Epithelial cell of prostate (primary cell): ENCODE measurements at regions not wholly inside any gene's neighbourhood (a gene's known extent, or its start where the extent isn't known, plus 50 kb on each side); places are given as distances from the start of the nearest gene placed in this dataset.
A peak's percentile ranks its signal among the peaks of the same experiment; 100 is the strongest.

Experiments
- DNase-seq: peaks from one replicate; pipeline ENCODE4 v3.0.0-alpha.2; 2011; ENCODE audit warnings: low read depth, low spot score
- H3K27ac ChIP-seq: fragments of 450-650 bp; 2 replicates; pipeline ENCODE4 v1.5.1; 2017; ENCODE audit warnings: mild to moderate bottlenecking

DNA sequence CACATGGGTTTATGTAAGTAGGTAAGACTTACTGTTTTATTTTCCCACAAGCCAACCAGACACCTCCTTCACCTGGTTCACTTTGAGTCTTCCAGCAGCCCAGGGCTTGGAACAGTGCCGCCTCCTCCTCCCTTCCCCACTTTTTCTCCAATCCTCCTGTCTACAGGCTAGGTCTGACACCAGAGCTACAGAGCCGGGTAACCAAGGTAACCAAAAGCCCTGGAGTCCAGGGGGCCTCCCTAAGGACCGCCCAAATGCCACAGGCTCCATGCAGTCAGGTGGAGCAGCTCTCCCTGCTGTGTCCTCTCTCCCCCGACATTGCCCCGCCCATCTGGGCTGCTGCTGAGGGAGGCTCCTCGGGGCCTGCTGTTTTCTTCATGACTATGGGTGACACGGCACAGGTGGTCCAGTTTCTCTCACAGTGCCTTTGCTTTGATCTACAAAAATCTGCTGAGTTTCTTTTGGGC is 138.0 kb upstream of the EFNA5 start:
- no peak overlapping the region for H3K27ac ChIP-seq
- no peak for DNase-seq

DNA sequence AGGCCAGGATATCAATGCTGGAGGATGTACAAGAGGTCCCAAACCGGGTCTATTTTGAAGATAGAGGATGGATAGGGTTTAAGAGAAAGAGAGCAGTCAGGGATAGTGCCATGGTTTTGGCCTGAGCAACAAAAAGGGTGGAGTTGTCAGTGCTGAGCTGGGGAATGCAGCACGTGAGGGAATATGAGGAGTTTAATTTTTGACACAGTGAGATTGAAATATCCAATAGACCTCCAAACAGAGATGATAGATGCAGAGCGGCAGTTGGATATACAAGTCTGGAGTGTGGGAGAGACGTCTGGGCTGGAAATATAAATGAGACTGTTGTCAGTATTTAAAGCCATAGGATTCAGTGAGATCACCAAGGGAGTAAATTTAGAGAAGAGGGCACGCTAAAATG is 136.7 kb upstream of the EFNA5 start:
- no peak overlapping the region for H3K27ac ChIP-seq
- DNase-seq, result no peak

DNA sequence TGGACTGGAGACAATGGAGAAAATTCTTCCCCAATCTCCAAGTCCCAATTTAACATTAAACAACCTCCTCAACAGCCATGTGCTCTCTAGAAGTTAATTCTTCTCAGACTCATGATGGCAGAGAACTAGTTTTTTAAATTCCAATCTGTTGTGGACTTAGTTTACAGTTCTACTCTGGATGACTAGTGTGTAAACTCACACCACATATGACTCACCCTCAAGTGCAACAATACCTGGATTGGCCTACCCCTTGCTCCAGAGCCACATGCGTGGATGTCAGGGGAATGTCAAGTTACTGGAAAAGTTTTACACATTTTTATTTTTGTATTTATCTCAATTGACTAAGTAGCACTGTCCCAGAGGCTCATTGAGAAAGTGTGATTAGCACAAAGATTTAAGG is 136.0 kb upstream of the EFNA5 start:
- DNase-seq, result peak; percentile 75
- no peak overlapping the region for H3K27ac ChIP-seq

DNA sequence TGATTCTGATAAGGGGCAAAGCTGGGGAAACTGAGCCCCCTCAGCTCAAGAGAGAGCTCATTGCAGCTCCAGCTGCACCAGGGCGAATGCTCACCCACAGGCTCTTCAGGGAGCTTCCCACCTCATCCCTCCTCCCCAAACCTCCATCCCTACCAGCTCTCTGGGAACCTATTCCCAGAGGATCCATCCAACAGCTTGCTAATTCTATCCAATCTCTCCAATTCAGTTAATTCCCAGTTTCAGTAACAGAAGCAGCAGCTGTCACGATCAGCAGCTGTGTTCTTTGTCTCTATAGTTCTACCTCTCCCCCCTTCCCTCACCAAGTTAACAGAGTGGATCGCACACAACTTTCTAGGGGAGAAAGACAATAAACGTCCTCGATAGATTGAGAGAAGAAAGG is 135.5 kb upstream of the EFNA5 start:
- no peak for DNase-seq
- H3K27ac ChIP-seq, result no peak overlapping the region

DNA sequence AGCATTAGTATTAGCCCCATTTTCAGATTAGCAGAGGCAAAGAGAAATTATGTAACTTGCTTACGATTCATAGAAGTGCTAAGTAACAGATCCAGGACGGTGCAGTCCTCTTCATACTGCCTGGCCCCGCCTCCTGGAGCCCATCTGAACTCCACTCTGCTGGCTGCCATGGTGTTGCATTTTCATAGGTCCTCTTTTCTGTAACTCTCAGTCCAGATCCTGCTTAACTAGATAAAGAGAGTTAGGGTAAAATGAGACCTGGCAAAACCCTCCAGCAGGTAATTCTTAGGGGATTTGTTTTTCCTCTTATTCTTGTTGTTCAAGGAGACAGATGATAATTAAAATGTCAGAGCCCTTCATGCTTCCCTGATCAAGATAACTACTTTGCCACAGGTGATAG is 135.1 kb upstream of the EFNA5 start:
- no peak overlapping the region for H3K27ac ChIP-seq
- no peak for DNase-seq

DNA sequence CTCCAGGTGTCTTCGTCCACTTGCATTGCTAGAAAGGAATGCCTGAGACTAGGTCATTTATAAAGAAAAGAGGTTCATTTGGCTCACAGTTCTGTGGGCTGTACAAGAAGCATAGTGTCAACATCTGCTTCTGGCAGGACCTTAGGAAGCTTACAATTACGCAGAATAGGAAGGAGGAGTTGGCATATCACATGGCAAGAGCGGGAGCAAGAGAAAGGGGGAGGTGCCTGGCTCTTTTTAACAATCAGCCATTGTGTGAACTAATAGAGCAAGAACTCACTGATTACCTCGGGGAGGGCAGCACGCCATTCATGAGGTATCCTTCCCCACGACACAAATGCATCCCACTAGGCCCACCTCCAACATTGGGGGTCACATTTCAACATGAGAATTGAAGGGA is 134.4 kb upstream of the EFNA5 start:
- no peak for DNase-seq
- no peak overlapping the region for H3K27ac ChIP-seq

DNA sequence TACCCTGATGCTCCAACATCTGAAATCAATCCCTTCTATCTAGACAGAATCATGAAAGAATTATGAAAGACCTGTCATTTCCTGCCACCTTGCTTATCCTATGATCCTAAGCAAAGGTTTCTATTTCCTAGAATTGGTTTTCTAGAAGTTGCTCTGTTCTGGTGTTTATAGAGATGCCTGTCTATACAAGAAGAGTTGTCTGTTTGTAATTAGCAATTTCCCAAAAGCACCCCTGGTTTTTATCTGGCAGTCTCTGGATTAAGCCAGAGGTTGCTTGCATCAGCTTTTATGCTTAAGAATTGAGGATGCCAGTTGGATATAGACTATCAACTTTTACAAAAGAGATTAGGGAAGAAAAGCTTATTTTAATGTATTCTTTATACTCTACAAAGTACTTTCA is 133.0 kb upstream of the EFNA5 start:
- no peak for DNase-seq
- no peak overlapping the region for H3K27ac ChIP-seq

DNA sequence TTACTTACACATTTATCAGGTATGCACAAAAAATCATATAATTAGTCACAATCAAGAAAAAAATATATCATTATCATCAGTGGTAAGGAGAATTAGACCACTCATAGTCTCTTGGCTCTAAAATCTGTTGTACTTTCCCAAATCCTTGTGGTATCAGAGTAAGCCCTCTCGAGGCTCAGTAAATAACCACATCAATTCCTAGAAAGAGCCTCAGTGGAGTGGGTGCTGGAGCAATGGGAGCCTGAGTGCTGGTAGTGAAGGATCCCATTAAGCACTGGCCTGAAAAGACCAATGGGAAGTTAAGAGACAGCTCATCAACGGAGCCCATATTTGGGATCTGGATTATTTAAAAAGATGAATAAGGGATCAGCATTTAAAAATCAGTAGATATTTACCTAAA is 130.3 kb upstream of the EFNA5 start:
- no peak overlapping the region for H3K27ac ChIP-seq
- DNase-seq, result no peak

DNA sequence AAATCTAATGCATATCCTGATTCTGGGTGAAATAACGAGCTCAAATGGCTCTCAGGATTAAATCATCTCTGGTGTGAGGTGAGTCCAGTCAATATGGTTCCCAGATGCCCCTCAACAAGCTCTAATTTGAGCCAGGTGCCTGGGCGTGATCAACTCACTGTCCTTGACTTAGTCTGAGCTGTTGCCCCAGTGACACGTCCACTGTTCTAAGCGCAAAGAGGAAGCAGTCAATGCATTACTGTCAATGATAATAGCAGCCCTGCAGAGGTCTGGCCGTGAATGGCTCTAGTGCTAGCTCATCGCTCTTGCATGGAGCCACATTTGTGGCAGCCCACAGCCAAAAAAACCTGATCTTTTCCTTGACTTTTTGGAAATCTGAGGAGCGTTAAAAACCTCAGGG is 128.6 kb upstream of the EFNA5 start:
- DNase-seq, result no peak
- no peak overlapping the region for H3K27ac ChIP-seq

DNA sequence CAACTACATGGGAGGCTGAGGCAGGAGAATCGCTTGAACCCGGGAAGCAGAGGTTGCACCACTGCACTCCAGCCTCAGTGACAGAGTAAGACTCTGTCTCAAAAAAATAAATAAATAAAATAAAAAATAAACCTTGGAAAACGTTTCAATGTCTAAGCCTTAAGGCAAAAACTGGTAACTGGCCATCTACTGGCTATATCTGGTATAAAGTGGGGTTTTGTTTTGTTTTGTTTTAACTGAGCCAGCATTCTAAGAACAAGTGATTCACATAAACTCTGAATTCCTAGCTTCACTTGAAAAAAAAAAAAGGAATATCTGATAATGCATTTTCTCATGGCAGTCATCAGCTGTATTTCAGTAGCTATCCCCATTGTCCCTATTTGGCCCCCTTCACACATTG is 126.1 kb upstream of the EFNA5 start:
- H3K27ac ChIP-seq, result no peak overlapping the region
- DNase-seq, result no peak

DNA sequence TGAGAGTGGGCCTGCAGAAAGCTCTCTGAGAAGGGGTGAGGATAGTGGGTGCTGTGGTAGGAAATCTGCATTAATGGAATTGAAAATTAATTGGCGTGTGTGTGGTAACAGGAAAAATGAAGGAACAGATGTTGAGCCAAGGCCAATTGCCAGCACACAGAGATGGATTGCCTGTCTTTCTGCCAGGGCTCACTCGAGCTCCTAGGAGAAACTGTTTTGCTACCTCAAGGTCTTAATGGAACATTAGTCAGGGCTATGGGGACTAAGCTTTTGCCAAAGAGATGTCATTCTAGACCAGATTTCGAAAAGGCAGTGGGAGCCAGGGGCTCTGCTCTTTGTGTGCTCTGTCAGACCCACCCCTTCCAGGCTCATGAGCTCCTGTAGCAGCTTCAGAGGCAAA is 124.0 kb upstream of the EFNA5 start:
- H3K27ac ChIP-seq, result no peak overlapping the region

DNA sequence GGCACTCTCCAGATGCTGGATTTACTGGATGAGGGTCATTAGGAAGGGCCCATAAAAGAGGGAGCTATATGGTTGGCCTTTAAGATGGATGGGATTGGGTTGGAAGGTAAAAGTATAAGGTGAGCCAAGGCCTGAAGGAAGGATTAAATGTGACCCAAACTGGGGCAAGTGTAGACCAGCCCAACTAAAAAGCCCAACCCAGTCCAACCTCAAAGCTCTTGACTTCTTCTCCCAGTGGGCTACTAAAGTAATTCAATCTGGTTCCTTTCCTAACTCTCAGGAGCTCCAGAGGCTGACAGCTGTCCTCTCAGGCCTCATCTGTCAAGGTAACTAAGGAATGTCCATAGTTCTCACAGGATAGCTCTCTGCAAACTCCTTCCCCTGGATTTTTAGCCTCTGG is 122.2 kb upstream of the EFNA5 start:
- no peak for DNase-seq

More for the DNA sequence above, 124.0 kb upstream of the EFNA5 start:
- no peak for DNase-seq

DNA sequence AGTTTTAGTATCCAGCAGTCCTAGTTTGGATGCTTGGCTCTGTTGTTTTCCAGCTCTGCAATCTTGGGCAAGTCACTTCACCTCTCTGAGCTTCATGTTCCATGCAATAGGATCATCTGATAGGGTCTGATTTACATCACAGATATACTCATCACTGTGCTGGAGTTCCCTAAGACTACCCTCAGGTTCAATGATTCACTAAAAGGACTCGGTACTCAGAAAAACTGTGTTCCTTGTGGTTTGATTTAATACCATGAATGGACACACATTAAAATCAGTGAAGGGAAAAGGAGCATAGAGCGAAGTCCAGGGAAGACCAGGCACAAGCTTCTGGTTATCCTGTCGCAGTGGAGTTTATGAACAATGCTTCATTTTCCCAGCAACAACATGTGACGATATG is 119.9 kb upstream of the EFNA5 start:
- H3K27ac ChIP-seq, result no peak overlapping the region
- no peak for DNase-seq

More for the DNA sequence above, 122.2 kb upstream of the EFNA5 start:
- no peak overlapping the region for H3K27ac ChIP-seq

DNA sequence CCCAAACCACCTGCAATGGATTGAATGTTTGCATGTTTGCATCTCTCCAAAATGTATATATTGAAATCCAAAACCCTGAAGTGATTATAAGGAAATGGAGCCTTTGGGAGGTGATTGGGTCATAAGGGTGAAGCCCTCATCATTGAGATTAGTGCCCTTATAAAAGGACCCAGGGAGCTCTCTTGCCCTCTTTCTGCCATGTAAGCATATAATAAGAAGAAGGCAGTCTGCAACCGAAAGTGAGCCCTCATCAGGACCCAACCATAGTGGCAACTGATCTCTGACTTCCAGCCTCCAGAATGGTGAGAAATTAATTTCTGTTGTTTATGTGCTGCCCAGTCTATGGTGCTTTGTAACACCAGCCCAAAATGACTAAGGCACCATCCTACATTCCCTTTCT is 115.7 kb upstream of the EFNA5 start:
- H3K27ac ChIP-seq, result no peak overlapping the region
- DNase-seq, result no peak

DNA sequence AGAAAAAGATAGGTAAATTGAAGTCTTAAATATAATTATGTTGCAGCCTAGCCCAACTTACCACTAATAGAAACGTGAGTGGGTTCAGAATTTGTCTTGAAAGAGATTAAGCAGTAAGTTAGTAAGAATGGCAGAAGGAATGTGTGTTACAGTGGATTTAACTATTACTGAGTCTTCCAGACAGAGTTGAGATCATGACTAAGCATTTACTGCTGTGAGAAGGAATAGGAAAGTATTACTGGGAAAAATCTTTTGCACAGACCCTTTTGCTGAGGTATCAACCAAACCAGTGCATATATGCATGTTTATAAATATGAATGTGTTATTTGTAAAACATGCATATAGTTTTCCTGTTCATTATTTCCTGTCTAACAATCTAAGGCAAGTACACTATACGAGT is 112.8 kb upstream of the EFNA5 start:
- DNase-seq, result no peak

DNA sequence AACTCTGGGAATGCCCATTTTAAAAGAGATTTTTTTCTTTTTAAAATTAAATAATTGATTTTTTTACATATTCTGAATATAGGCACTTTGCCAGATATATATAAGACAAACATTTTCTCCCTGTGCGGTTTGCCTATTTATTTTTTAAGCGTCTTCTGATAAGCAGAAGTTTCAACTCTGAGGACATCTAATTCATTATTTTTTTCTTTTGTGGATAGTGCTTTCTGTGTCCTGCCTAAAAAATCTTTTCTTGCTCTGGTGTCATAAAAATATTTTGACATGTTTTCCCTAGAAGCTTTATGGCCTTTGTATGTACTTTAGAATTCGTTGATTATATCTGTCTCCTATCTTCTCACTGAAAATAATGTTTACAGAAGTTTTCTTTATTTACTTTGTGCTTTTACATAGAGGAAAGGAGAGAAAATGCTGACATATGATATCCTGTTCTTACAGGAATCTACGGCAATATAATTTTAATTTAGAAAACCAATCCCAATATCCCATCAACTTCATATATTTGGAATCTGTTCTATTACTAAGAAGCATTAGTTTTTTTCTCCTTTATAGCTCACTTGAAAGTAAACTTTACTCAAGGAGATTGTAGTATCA is 111.9 kb upstream of the EFNA5 start:
- DNase-seq, result no peak

More for the DNA sequence above, 112.8 kb upstream of the EFNA5 start:
- no peak overlapping the region for H3K27ac ChIP-seq

DNA sequence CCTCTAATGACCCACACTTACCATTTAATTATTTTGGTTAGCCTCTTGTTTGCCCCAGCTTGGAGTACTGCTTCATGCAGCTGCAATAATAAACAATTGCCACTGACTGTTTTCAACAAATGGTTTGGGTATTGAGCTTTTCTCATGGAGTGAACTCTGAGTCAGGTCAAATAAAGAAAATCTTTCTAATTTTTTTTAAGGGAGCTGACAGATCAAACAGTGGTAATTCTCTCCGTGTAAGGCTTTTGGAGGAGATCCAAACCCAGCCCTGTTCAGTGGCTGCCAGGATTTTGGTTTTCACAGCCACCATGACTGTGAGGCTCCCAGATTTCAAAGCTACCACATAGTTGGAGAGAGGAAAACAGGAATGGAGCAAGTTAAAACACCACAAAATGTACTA is 110.7 kb upstream of the EFNA5 start:
- DNase-seq, result no peak
- H3K27ac ChIP-seq, result no peak overlapping the region

More for the DNA sequence above, 111.9 kb upstream of the EFNA5 start:
- no peak overlapping the region for H3K27ac ChIP-seq

DNA sequence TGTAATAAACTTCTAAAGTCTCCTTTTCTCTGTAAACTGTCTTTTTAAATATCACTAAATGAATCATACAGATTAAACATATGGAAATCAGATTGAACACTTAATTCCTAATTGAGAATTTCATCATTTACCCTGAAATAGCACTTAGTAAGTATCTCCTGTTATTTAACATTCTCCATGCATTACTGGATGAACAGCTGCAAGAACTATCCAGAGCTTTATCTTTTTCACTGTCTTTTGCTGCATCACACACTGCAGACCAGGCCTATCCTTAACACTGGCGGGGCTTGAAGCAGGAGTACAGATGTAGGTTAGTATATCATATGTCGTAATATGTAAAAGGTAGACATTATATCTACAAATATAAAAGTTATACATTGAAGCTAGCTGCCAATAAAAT is 108.7 kb upstream of the EFNA5 start:
- DNase-seq, result no peak
- H3K27ac ChIP-seq, result no peak overlapping the region

DNA sequence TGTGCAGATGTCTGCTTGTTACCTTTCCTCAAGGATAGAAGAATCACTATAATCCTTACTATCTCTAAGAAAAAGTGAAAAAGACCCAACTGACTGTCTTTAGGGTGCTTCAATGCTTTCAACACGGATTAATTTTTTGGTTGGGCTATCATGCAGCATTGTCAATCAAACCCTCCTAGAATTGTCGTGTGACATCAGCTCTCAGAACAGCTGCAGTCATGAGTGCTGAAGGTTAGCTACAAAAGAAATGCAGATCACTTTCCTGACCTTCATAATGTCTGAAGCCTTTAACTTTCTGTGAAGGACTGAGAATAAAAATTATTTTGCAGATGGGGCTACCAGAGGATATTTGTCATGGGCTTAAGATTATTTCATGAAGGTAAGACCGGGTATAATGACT is 107.9 kb upstream of the EFNA5 start:
- no peak for DNase-seq
- H3K27ac ChIP-seq, result no peak overlapping the region

DNA sequence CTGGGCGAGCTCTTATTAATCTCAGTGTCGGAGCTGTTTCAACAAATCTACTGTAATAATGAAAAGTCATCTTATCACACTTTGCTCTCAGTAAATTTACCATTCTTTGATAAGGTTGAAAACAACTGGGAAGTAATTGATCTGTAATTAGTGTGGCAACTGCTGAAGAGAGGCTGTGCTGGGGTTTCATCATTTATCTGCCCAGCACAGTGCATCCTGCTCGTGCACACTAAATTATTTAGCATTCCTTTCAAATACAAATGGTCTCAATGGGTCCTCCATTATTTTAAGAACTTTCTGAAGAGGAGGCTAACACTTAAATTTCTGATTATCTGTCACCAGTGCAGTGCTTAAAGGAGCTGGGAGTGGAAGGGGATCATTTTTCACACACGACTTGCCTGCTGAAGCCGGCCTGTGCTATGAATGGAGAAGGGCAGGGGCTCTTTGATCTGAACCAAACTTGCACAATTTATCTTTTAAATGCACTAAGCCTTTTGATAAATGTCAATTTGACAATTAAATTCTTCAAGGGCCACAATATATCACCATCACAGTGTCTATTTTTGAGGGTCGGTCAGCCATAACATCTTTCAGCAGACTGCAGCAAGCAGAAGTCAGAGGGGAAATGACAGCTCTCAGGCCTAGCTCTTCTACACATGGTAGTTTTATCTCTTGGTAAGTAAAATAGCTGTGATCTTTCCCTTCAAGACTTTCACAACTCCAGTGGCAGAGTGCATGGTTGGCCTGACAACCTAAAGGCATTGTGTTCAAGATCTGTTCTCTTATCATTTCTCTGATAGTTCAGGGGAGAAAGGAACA is 106.4 kb upstream of the EFNA5 start:
- H3K27ac ChIP-seq, result no peak overlapping the region
- no peak for DNase-seq

DNA sequence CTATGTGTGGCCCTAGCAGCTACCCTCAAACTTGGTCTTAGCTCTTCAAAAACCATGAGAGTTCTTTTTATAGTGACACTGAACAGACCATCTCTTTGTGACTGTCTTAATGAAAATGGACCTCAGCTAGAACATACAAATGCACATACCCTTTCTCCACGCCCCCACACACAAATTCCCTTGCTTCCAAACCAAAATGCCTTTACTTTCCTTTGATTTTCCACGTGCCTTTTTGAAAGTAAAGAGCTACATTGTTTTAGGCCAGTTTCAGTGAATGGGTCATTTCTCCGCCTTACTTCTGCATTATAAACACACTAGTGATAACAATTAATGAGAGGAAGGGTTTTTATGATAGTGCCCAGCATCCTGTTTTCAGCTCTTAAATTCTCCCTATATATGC is 105.8 kb upstream of the EFNA5 start:
- no peak for DNase-seq
- no peak overlapping the region for H3K27ac ChIP-seq

DNA sequence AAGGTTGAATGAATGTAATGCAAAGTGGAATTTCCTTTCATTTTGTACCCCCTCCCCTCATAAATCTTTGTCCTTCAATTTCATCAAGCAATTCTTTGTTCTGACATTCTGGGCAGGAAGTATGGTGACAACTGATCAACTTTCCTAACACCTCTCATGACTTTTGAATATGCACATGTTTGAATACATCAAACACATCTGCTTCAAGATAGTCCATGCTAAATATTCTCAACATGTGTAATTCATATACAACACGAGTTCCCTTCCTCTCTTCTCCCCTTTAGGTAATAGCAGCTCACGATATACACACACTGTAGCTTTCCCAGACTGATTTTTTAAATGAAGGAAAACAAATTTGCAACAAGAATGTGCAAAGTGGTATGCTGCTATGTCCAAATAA is 103.6 kb upstream of the EFNA5 start:
- DNase-seq, result no peak
- no peak overlapping the region for H3K27ac ChIP-seq
